Ishikawa (cell line): ENCODE measurements at regions not wholly inside any gene's neighbourhood (a gene's known extent, or its start where the extent isn't known, plus 50 kb on each side); places are given as distances from the start of the nearest gene placed in this dataset.

Source experiments
- CEBPB ChIP-seq: IDR thresholded peaks from 2 replicates; pipeline ENCODE4 v1.6.1; 2012
- CREB1 ChIP-seq: IDR thresholded peaks from 2 replicates; pipeline ENCODE4 v1.6.1; 2012; ENCODE audit warnings: low read depth
- EGR1 ChIP-seq: IDR thresholded peaks from 2 replicates; pipeline ENCODE4 v1.6.1; 2012
- EP300 ChIP-seq: IDR thresholded peaks from 2 replicates; pipeline ENCODE4 v1.6.1; 2012; ENCODE audit warnings: borderline replicate concordance
- FOXM1 ChIP-seq: IDR thresholded peaks from 2 replicates; pipeline ENCODE4 v1.6.1; 2012; ENCODE audit warnings: low read depth, borderline replicate concordance
- MAX ChIP-seq: IDR thresholded peaks from 2 replicates; pipeline ENCODE4 v1.6.1; 2012
- NFIC ChIP-seq: IDR thresholded peaks from 2 replicates; pipeline ENCODE4 v1.6.1; 2012
- RAD21 ChIP-seq: IDR thresholded peaks from 2 replicates; pipeline ENCODE4 v1.6.1; 2012; ENCODE audit warnings: low read depth
- REST ChIP-seq: IDR thresholded peaks from 2 replicates; pipeline ENCODE4 v1.6.1; 2012; ENCODE audit warnings: low read depth, mild to moderate bottlenecking
- TAF1 ChIP-seq: IDR thresholded peaks from 2 replicates; pipeline ENCODE4 v1.6.1; 2012; ENCODE audit warnings: low read depth, mild to moderate bottlenecking
- TCF12 ChIP-seq: IDR thresholded peaks from 2 replicates; pipeline ENCODE4 v1.6.1; 2012; ENCODE audit warnings: low read depth
- TEAD4 ChIP-seq: IDR thresholded peaks from 2 replicates; pipeline ENCODE4 v1.6.1; 2012
- USF1 ChIP-seq: IDR thresholded peaks from 2 replicates; pipeline ENCODE4 v1.6.1; 2012
- YY1 ChIP-seq: IDR thresholded peaks from 2 replicates; pipeline ENCODE4 v1.6.1; 2012; ENCODE audit warnings: low read depth
- ZBTB7A ChIP-seq: IDR thresholded peaks from 2 replicates; pipeline ENCODE4 v1.6.1; 2012; ENCODE audit warnings: low read depth

- TF ChIP-seq RAD21 (no peak), ZBTB7A (no peak), USF1 (no peak), REST (no peak), EGR1 (no peak), EP300 (no peak)
Observed at GRCh38 chr14:37994846-37995372, 212.8 kb upstream of the SSTR1 start.

GRCh38 chr14:37997017-37997416, 210.7 kb upstream of the SSTR1 start:
- TF ChIP-seq MAX = no peak
- no peak for TF ChIP-seq RAD21
- TF ChIP-seq CREB1 = no peak
- TF ChIP-seq EGR1 = no peak
- TF ChIP-seq USF1 = no peak
- no peak for TF ChIP-seq TEAD4
- TF ChIP-seq REST = no peak

GRCh38 chr14:38000340-38000739, 207.4 kb upstream of the SSTR1 start:
- no peak for TF ChIP-seq EGR1
- TF ChIP-seq RAD21 = no peak

GRCh38 chr14:38001501-38001900, 206.2 kb upstream of the SSTR1 start:
- TF ChIP-seq YY1 (no peak), FOXM1 (no peak), RAD21 (no peak), TCF12 (no peak), EP300 (no peak), TAF1 (no peak), NFIC (no peak), CEBPB (no peak), CREB1 (no peak), EGR1 (no peak)

- TF ChIP-seq NFIC (no peak), REST (no peak), ZBTB7A (no peak), EP300 (no peak)
Observed at GRCh38 chr14:38003746-38004609, 203.7 kb upstream of the SSTR1 start.
